ENCODE measurements at regions not wholly inside any gene's neighbourhood (a gene's known extent, or its start where the extent isn't known, plus 50 kb on each side); places are given as distances from the start of the nearest gene placed in this dataset.
A peak's percentile ranks its signal among the peaks of the same experiment; 100 is the strongest.

DNA sequence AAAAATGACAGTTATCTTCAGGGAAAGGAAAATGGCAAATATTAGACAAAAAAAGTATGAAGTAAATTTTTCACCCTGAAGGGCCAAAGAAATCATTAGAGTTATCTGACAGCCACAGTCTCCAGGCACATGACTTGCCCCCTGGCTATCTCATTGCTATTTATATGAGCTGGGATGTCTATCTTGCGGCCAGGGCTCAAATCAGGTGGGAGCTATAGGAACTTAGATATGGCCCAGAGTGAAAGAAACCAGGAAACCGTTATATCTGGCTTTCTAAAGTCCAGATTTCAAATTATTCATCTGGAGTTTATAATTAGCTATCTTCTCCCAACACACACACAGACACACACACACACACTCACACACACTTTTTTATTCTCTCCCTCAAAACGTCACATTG is 135.3 kb upstream of the EEF1E1 start:
- peaks cover 4 to 10% of the 10 kb centered on the region in 2 experiments for H3K4me1 ChIP-seq (ENCODE audit: control insufficient read depth in 1 of 2, insufficient read depth in 2 of 2, low read length in 2 of 2)

DNA sequence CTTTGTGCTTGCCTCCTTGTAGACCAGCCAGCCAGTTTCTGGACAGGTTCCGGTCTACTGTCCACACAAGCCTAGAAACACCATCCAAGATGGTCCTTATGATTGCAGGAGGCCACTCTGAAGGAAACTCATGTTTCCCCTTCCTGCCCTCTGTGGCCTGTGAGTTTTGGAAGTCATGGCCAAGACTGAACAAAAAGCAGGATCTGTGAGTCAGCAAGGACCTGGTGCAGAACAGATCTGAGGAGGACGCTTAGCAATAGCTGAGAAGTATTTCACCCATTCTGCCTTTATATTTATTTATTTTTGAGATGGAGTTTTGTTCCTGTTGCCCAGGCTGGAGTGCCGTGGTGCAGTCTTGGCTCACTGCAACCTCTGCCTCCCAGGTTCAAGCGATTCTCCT is 134.6 kb upstream of the EEF1E1 start:
- peaks cover 2 to 10% of the 10 kb centered on the region in 2 experiments for H3K4me1 ChIP-seq (ENCODE audit: control insufficient read depth in 1 of 2, insufficient read depth in 2 of 2, low read length in 2 of 2)

More for the DNA sequence above, 135.3 kb upstream of the EEF1E1 start:
- H3K14ac ChIP-seq (ENCODE audit: low read length) = no peak overlapping the region
- H3K4ac ChIP-seq (ENCODE audit: low read depth, low read length) = no peak overlapping the region
- H2BK12ac ChIP-seq (ENCODE audit: low read length) = no peak overlapping the region
- H3K9me3 ChIP-seq (ENCODE audit: insufficient read depth, low read depth, low read length) = no peaks in the 10 kb centered on the region
- no peaks in the 10 kb centered on the region for H3K36me3 ChIP-seq (ENCODE audit: control insufficient read depth in 1 of 2, insufficient read depth in 2 of 2, low read length in 2 of 2)
- no peak overlapping the region for H3K23ac ChIP-seq (ENCODE audit: low read length)
- H2BK5ac ChIP-seq (ENCODE audit: low read depth, low read length, poor library complexity) = no peak overlapping the region
- no peak overlapping the region for H3K18ac ChIP-seq (ENCODE audit: low read length)
- H4K91ac ChIP-seq (ENCODE audit: low read depth, low read length) = no peak overlapping the region
- H3K79me1 ChIP-seq (ENCODE audit: low read length) = peaks cover 4% of the 10 kb centered on the region
- H2AK5ac ChIP-seq (ENCODE audit: low read length) = no peak overlapping the region
- no peak for DNase-seq
- H4K12ac ChIP-seq (ENCODE audit: low read depth, low read length) = no peak overlapping the region
- H3K27me3 ChIP-seq (ENCODE audit: insufficient read depth, low read length) = no peaks in the 10 kb centered on the region
- H2AFZ ChIP-seq (ENCODE audit: insufficient read depth, low read length, poor library complexity) = no peak overlapping the region
- H4K8ac ChIP-seq (ENCODE audit: low read depth, low read length) = no peak overlapping the region
- WGBS (ENCODE audit: extremely low coverage, insufficient coverage, insufficient read length) = 100% methylated on average over 1 of the region's 3 CpGs
- H3K4me3 ChIP-seq (ENCODE audit: low read depth, low read length) = no peak overlapping the region
- no peak overlapping the region for H3K9ac ChIP-seq (ENCODE audit: low read length)
- H3K4me2 ChIP-seq (ENCODE audit: low read length) = no peak overlapping the region
- no peaks in the 10 kb centered on the region for H3K79me2 ChIP-seq (ENCODE audit: control insufficient read depth, insufficient read depth, low read length, poor library complexity)
- no peak overlapping the region for H2BK120ac ChIP-seq (ENCODE audit: insufficient read depth, low read length, poor library complexity)
- H3K27ac ChIP-seq (ENCODE audit: low read depth, low read length) = no peak overlapping the region

DNA sequence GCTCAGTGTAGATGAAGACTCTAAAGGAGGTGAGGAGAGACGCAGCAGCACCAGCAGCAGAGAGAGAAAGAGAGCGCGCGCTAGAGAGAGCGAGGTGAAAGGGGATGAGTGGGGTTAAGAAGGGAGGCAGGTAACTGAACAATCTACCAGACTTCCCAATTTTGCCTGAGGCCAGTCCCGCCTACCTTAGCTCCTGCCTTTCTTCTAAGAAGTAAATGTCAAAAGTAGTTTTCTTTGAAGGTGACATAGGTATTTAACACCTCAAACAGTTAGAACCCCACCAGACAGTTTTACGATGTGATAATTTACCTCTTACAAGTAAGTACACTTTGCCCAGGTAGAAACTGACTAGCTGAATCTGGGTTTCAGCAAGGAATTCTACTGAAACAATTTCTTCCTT is 132.0 kb upstream of the EEF1E1 start:
- Histone ChIP-seq H3K4ac (ENCODE audit: low read depth, low read length) (no peak overlapping the region), H3K4me3 (ENCODE audit: low read depth, low read length) (no peak overlapping the region), H3K14ac (ENCODE audit: low read length) (no peak overlapping the region), H3K36me3 (ENCODE audit: control insufficient read depth in 1 of 2, insufficient read depth in 2 of 2, low read length in 2 of 2) (no peaks in the 10 kb centered on the region), H3K4me1 (ENCODE audit: control insufficient read depth in 1 of 2, insufficient read depth in 2 of 2, low read length in 2 of 2) (peaks cover 10% of the 10 kb centered on the region in 2 experiments), H3K23ac (ENCODE audit: low read length) (no peak overlapping the region), H3K4me2 (ENCODE audit: low read length) (no peak overlapping the region), H3K79me1 (ENCODE audit: low read length) (peaks cover 5% of the 10 kb centered on the region), H4K12ac (ENCODE audit: low read depth, low read length) (no peak overlapping the region), H2BK5ac (ENCODE audit: low read depth, low read length, poor library complexity) (no peak overlapping the region), H3K18ac (ENCODE audit: low read length) (no peak overlapping the region), H2AK5ac (ENCODE audit: low read length) (no peak overlapping the region), H3K79me2 (ENCODE audit: control insufficient read depth, insufficient read depth, low read length, poor library complexity) (no peaks in the 10 kb centered on the region), H3K9me3 (ENCODE audit: insufficient read depth, low read depth, low read length) (no peaks in the 10 kb centered on the region), H4K8ac (ENCODE audit: low read depth, low read length) (no peak overlapping the region), H3K27me3 (ENCODE audit: insufficient read depth, low read length) (no peaks in the 10 kb centered on the region), H3K9ac (ENCODE audit: low read length) (no peak overlapping the region), H2AFZ (ENCODE audit: insufficient read depth, low read length, poor library complexity) (no peak overlapping the region), H3K27ac (ENCODE audit: low read depth, low read length) (no peak overlapping the region), H2BK12ac (ENCODE audit: low read length) (no peak overlapping the region), H2BK120ac (ENCODE audit: insufficient read depth, low read length, poor library complexity) (no peak overlapping the region), H4K91ac (ENCODE audit: low read depth, low read length) (no peak overlapping the region)
- WGBS (ENCODE audit: extremely low coverage, insufficient coverage, insufficient read length) = no CpG with 5 or more reads among the region's 7 CpGs
- DNase-seq = no peak

More for the DNA sequence above, 134.6 kb upstream of the EEF1E1 start:
- Histone ChIP-seq H3K79me1 (ENCODE audit: low read length) (peaks cover 2% of the 10 kb centered on the region), H4K91ac (ENCODE audit: low read depth, low read length) (no peak overlapping the region), H3K36me3 (ENCODE audit: control insufficient read depth in 1 of 2, insufficient read depth in 2 of 2, low read length in 2 of 2) (no peaks in the 10 kb centered on the region), H3K9ac (ENCODE audit: low read length) (no peak overlapping the region), H3K4me2 (ENCODE audit: low read length) (no peak overlapping the region), H3K9me3 (ENCODE audit: insufficient read depth, low read depth, low read length) (no peaks in the 10 kb centered on the region), H2AFZ (ENCODE audit: insufficient read depth, low read length, poor library complexity) (no peak overlapping the region), H2AK5ac (ENCODE audit: low read length) (no peak overlapping the region), H3K14ac (ENCODE audit: low read length) (no peak overlapping the region), H3K4ac (ENCODE audit: low read depth, low read length) (no peak overlapping the region), H2BK5ac (ENCODE audit: low read depth, low read length, poor library complexity) (no peak overlapping the region), H4K8ac (ENCODE audit: low read depth, low read length) (no peak overlapping the region), H3K23ac (ENCODE audit: low read length) (no peak overlapping the region), H4K12ac (ENCODE audit: low read depth, low read length) (no peak overlapping the region), H3K79me2 (ENCODE audit: control insufficient read depth, insufficient read depth, low read length, poor library complexity) (no peaks in the 10 kb centered on the region), H3K27me3 (ENCODE audit: insufficient read depth, low read length) (no peaks in the 10 kb centered on the region), H3K18ac (ENCODE audit: low read length) (no peak overlapping the region), H3K4me3 (ENCODE audit: low read depth, low read length) (no peak overlapping the region), H2BK12ac (ENCODE audit: low read length) (no peak overlapping the region), H2BK120ac (ENCODE audit: insufficient read depth, low read length, poor library complexity) (no peak overlapping the region), H3K27ac (ENCODE audit: low read depth, low read length) (no peak overlapping the region)
- DNase-seq = no peak
- WGBS (ENCODE audit: extremely low coverage, insufficient coverage, insufficient read length) = no CpG with 5 or more reads among the region's 4 CpGs

DNA sequence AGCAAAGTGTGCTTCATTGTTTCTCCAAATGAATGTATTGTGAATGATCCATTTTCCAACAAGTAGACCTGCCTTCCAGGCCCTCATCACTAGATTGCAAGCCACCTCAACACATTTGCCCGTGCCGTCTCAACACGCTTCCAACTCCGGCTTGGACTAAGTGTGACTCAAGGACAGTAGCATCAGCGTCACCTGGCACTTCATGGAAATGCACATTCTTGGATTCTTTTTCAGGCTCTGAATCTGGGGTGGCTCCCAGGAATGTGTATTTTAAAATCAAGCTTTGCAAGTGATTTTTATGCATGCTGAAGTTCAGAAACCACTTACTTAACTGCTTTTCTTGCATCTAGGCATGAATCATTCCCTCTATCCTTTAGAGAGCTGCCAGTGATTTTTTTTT is 129.6 kb upstream of the EEF1E1 start:
- no peak overlapping the region for H2BK5ac ChIP-seq (ENCODE audit: low read depth, low read length, poor library complexity)
- no peak overlapping the region for H2AK5ac ChIP-seq (ENCODE audit: low read length)
- no peak overlapping the region for H3K4me2 ChIP-seq (ENCODE audit: low read length)
- no peak overlapping the region for H3K9ac ChIP-seq (ENCODE audit: low read length)
- H3K4ac ChIP-seq (ENCODE audit: low read depth, low read length) = no peak overlapping the region
- no peak overlapping the region for H2BK120ac ChIP-seq (ENCODE audit: insufficient read depth, low read length, poor library complexity)
- no peak overlapping the region for H3K18ac ChIP-seq (ENCODE audit: low read length)
- H3K36me3 ChIP-seq (ENCODE audit: control insufficient read depth in 1 of 2, insufficient read depth in 2 of 2, low read length in 2 of 2) = no peaks in the 10 kb centered on the region
- no peak overlapping the region for H3K27ac ChIP-seq (ENCODE audit: low read depth, low read length)
- no CpG with 5 or more reads among the region's 5 CpGs for WGBS (ENCODE audit: extremely low coverage, insufficient coverage, insufficient read length)
- H4K8ac ChIP-seq (ENCODE audit: low read depth, low read length) = no peak overlapping the region
- peak overlapping the region; percentile 1 for H2BK12ac ChIP-seq (ENCODE audit: low read length)
- H3K4me1 ChIP-seq (ENCODE audit: control insufficient read depth in 1 of 2, insufficient read depth in 2 of 2, low read length in 2 of 2) = peaks cover 9 to 16% of the 10 kb centered on the region in 2 experiments
- H4K91ac ChIP-seq (ENCODE audit: low read depth, low read length) = no peak overlapping the region
- no peaks in the 10 kb centered on the region for H3K27me3 ChIP-seq (ENCODE audit: insufficient read depth, low read length)
- H4K12ac ChIP-seq (ENCODE audit: low read depth, low read length) = no peak overlapping the region
- DNase-seq = no peak
- no peak overlapping the region for H3K4me3 ChIP-seq (ENCODE audit: low read depth, low read length)
- H3K9me3 ChIP-seq (ENCODE audit: insufficient read depth, low read depth, low read length) = no peaks in the 10 kb centered on the region
- H3K14ac ChIP-seq (ENCODE audit: low read length) = no peak overlapping the region
- peaks cover 13% of the 10 kb centered on the region for H3K79me1 ChIP-seq (ENCODE audit: low read length)
- no peak overlapping the region for H3K23ac ChIP-seq (ENCODE audit: low read length)
- H3K79me2 ChIP-seq (ENCODE audit: control insufficient read depth, insufficient read depth, low read length, poor library complexity) = no peaks in the 10 kb centered on the region
- no peak overlapping the region for H2AFZ ChIP-seq (ENCODE audit: insufficient read depth, low read length, poor library complexity)
